ENCODE measurements at regions not wholly inside any gene's neighbourhood (a gene's known extent, or its start where the extent isn't known, plus 50 kb on each side); places are given as distances from the start of the nearest gene placed in this dataset.

DNA sequence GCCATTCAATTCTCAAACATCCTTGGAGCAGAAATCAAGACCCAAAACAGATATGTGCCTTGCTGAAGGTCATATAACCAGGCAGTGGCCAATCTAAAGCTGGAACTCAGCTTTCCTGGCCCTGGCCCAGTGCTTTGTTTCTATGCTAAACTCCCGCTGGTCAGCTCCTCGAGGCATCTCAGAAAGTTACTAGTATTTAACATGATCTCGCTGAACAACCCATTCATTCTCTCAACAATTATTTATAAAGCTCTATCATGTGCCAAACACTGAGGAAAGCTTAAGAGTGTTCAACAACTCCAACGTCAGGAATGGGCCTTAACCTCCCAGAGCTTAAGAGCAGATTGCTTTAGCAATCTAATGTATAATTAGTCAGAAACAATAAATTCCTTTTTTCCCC lies 54.0 kb downstream of the FOXD1 start:
- TF ChIP-seq, protein P1, sequence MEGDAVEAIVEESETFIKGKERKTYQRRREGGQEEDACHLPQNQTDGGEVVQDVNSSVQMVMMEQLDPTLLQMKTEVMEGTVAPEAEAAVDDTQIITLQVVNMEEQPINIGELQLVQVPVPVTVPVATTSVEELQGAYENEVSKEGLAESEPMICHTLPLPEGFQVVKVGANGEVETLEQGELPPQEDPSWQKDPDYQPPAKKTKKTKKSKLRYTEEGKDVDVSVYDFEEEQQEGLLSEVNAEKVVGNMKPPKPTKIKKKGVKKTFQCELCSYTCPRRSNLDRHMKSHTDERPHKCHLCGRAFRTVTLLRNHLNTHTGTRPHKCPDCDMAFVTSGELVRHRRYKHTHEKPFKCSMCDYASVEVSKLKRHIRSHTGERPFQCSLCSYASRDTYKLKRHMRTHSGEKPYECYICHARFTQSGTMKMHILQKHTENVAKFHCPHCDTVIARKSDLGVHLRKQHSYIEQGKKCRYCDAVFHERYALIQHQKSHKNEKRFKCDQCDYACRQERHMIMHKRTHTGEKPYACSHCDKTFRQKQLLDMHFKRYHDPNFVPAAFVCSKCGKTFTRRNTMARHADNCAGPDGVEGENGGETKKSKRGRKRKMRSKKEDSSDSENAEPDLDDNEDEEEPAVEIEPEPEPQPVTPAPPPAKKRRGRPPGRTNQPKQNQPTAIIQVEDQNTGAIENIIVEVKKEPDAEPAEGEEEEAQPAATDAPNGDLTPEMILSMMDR (conservative IDR thresholded peaks at IDR 0.05; ENCODE audit: low read length) = no peak
- no peak for TF ChIP-seq EZH2phosphoT487 (IDR thresholded peaks at IDR 0.05; ENCODE audit: borderline replicate concordance, low read depth, low read length)
